ENCODE measurements at regions not wholly inside any gene's neighbourhood (a gene's known extent, or its start where the extent isn't known, plus 50 kb on each side); places are given as distances from the start of the nearest gene placed in this dataset.

GRCh38 chr2:125837611-125838010, 818.3 kb upstream of the GYPC start (continued):
- no peak for TF ChIP-seq NKRF (conservative IDR thresholded peaks at IDR 0.05)

- ChIA-PET CTCF (interaction anchor here (0.7 kb wide), 1 partner anchor 35 kb away, joined by 6 read pairs; no protein-coding TSS in a partner anchor), RAD21 (ENCODE audit: unreplicated experiment) (no interaction called here)
Observed at GRCh38 chr2:125839945-125840344, 816.0 kb upstream of the GYPC start.

More at GRCh38 chr2:125839945-125840344, 816.0 kb upstream of the GYPC start:
- in situ Hi-C loops (cut with MboI) (no loop called here), intact Hi-C loops (cut with micrococcal nuclease; ENCODE audit: unreplicated experiment) (no loop called here)
- no peak for FAIRE-seq
- Histone ChIP-seq H3K9me3 (replicated peaks; ENCODE audit: control insufficient read depth, insufficient read depth, low read length) (no peaks in the 10 kb centered on the region), H3K36me3 (ENCODE audit: control insufficient read depth in 2 of 2, insufficient read depth in 2 of 2, low read length in 1 of 2) (no peaks in the 10 kb centered on the region), H3K9ac (ENCODE audit: control insufficient read depth, insufficient read depth, low read length) (no peak overlapping the region), H3K4me1 (ENCODE audit: control insufficient read depth, insufficient read depth, low read length) (no peaks in the 10 kb centered on the region), H2AFZ (ENCODE audit: control insufficient read depth, low read depth, low read length) (no peak overlapping the region), H3K79me2 (ENCODE audit: control insufficient read depth, insufficient read depth, low read length) (no peaks in the 10 kb centered on the region), H3K4me3 (no peak overlapping the region), H3K4me2 (ENCODE audit: control insufficient read depth, insufficient read depth) (no peak overlapping the region), H4K20me1 (ENCODE audit: control insufficient read depth, insufficient read depth) (no peaks in the 10 kb centered on the region), H3K27me3 (replicated peaks in 1 of 2; ENCODE audit: control insufficient read depth in 2 of 2, insufficient read depth in 2 of 2, low read length in 1 of 2) (no peaks in the 10 kb centered on the region), H3K27ac (ENCODE audit: control insufficient read depth, insufficient read depth) (no peak overlapping the region)
- TF ChIP-seq RCOR1 (conservative IDR thresholded peaks at IDR 0.05; ENCODE audit: low read depth, low read length), result no peak
- no peak for TF ChIP-seq RUNX3 (IDR thresholded peaks at IDR 0.05; ENCODE audit: low read length)
- no peak for TF ChIP-seq CBFB (IDR thresholded peaks at IDR 0.05; ENCODE audit: low read depth)
- no peak for TF ChIP-seq MTA3 (IDR thresholded peaks at IDR 0.05; ENCODE audit: borderline replicate concordance, low read length)
- TF ChIP-seq NRF1 (conservative IDR thresholded peaks at IDR 0.05; ENCODE audit: low read depth, low read length), result no peak
- TF ChIP-seq NKRF (conservative IDR thresholded peaks at IDR 0.05), result no peak
- no peak for TF ChIP-seq NFYA (IDR thresholded peaks at IDR 0.05; ENCODE audit: borderline replicate concordance, low read depth, low read length)
- TF ChIP-seq CBX5 (IDR thresholded peaks at IDR 0.05; ENCODE audit: low read depth), result no peak
- TF ChIP-seq POU2F2 (IDR thresholded peaks at IDR 0.05; ENCODE audit: borderline replicate concordance, low read depth, low read length), result no peak
- TF ChIP-seq MEF2A (IDR thresholded peaks at IDR 0.05; ENCODE audit: insufficient read depth, low read depth, low read length), result no peak
- TF ChIP-seq ESRRA (IDR thresholded peaks at IDR 0.05; ENCODE audit: low read length), result no peak
- no peak for TF ChIP-seq ZNF217 (IDR thresholded peaks at IDR 0.05)
- no peak for TF ChIP-seq NR2C1 (IDR thresholded peaks at IDR 0.05)
- no peak for TF ChIP-seq HCFC1 (IDR thresholded peaks at IDR 0.05; ENCODE audit: low read length)
- TF ChIP-seq ZBTB40 (IDR thresholded peaks at IDR 0.05; ENCODE audit: borderline replicate concordance), result no peak
- no peak for TF ChIP-seq ASH2L (IDR thresholded peaks at IDR 0.05; ENCODE audit: borderline replicate concordance, low read depth)
- TF ChIP-seq CREM (IDR thresholded peaks at IDR 0.05; ENCODE audit: low read depth), result no peak
- TF ChIP-seq MXI1 (IDR thresholded peaks at IDR 0.05; ENCODE audit: low read depth, low read length), result no peak
- no peak for DNase-seq (ENCODE audit: low read depth, low spot score)
- BruUV-seq (replicated peaks), result no TSS peak
- ChIA-PET POLR2A (no interaction called here), SMC1A (ENCODE audit: uncharacterized antibody, unreplicated experiment) (no interaction called here)
- no peak for ATAC-seq

Measured in GM12878 (cell line).